ENCODE measurements at regions not wholly inside any gene's neighbourhood (a gene's known extent, or its start where the extent isn't known, plus 50 kb on each side); places are given as distances from the start of the nearest gene placed in this dataset.

GRCh38 chr4:133598779-133599178 is 449.7 kb downstream of the PCDH10 start:
- no peak for TF ChIP-seq POLR2A (IDR thresholded peaks at IDR 0.05; ENCODE audit: low read depth, low read length)
- TF ChIP-seq SMC3 (IDR thresholded peaks at IDR 0.05; ENCODE audit: low read depth, low read length), result no peak
- no peak for TF ChIP-seq CTCF (conservative IDR thresholded peaks at IDR 0.05; ENCODE audit: low read depth, low read length)
- TF ChIP-seq RAD21 (IDR thresholded peaks at IDR 0.05; ENCODE audit: low read length), result no peak
- no peak for TF ChIP-seq MAFK (IDR thresholded peaks at IDR 0.05; ENCODE audit: low read depth, low read length)
- no peak for TF ChIP-seq RCOR1 (IDR thresholded peaks at IDR 0.05; ENCODE audit: insufficient replicate concordance, low read length)
- no peak for TF ChIP-seq BHLHE40 (IDR thresholded peaks at IDR 0.05; ENCODE audit: low read depth, low read length)
- TF ChIP-seq RFX5 (IDR thresholded peaks at IDR 0.05; ENCODE audit: low read depth, low read length), result no peak
- TF ChIP-seq USF2 (IDR thresholded peaks at IDR 0.05; ENCODE audit: low read depth, low read length), result no peak
- no peak for TF ChIP-seq NFE2L2 (IDR thresholded peaks at IDR 0.05; ENCODE audit: low read depth, low read length)
- no peak for TF ChIP-seq ELK1 (IDR thresholded peaks at IDR 0.05; ENCODE audit: borderline replicate concordance, low read depth, low read length)

Data from IMR-90 (cell line).